GM12875 (cell line): ENCODE measurements at regions not wholly inside any gene's neighbourhood (a gene's known extent, or its start where the extent isn't known, plus 50 kb on each side); places are given as distances from the start of the nearest gene placed in this dataset.
"Not testable (repeated sequence)": the region's sequence is repeated elsewhere in the genome, so short reads cannot be mapped to it uniquely, and the experiment has no call there.

ENCODE experiments used
- H3K4me3 ChIP-seq: one replicate; pipeline ENCODE4 v1.5.1; 2011; ENCODE audit warnings: low read depth, low read length, control low read depth
- CTCF ChIP-seq: IDR thresholded peaks from 2 replicates; pipeline ENCODE4 v1.5.1; 2011; ENCODE audit warnings: low read depth, mild to moderate bottlenecking, control low read depth, inconsistent platforms, low read length, moderate library complexity, borderline replicate concordance; ENCODE audit not compliant: insufficient read depth

GRCh38 chr14:25358330-25358729 lies 308.4 kb upstream of the STXBP6 start:
- TF ChIP-seq CTCF: no peak
- H3K4me3 ChIP-seq: no peak overlapping the region

GRCh38 chr14:25351269-25351668 lies 301.3 kb upstream of the STXBP6 start:
- no peak overlapping the region for H3K4me3 ChIP-seq
- no peak for TF ChIP-seq CTCF

GRCh38 chr14:25350802-25351201 lies 300.9 kb upstream of the STXBP6 start:
- TF ChIP-seq CTCF: no peak
- H3K4me3 ChIP-seq: no peak overlapping the region

GRCh38 chr14:25350021-25350420 lies 300.1 kb upstream of the STXBP6 start:
- TF ChIP-seq CTCF: no peak
- H3K4me3 ChIP-seq: no peak overlapping the region

GRCh38 chr14:25349269-25349668 lies 299.3 kb upstream of the STXBP6 start:
- H3K4me3 ChIP-seq: no peak overlapping the region
- no peak for TF ChIP-seq CTCF

GRCh38 chr14:25340882-25341281 lies 290.9 kb upstream of the STXBP6 start:
- no peak for TF ChIP-seq CTCF
- H3K4me3 ChIP-seq: no peak overlapping the region

- no peak for TF ChIP-seq CTCF
- H3K4me3 ChIP-seq: no peak overlapping the region
These were observed 272.8 kb upstream of the STXBP6 start for GRCh38 chr14:25322784-25323183.

GRCh38 chr14:25316007-25316406 lies 266.1 kb upstream of the STXBP6 start:
- not testable (repeated sequence) for H3K4me3 ChIP-seq
